Stimulated activated CD8-positive, alpha-beta memory T cell treated with anti-CD3 and anti-CD28 coated beads, Interleukin-2, amount 100 ng/mL, for 1 hour (primary cell): ENCODE measurements at regions not wholly inside any gene's neighbourhood (a gene's known extent, or its start where the extent isn't known, plus 50 kb on each side); places are given as distances from the start of the nearest gene placed in this dataset.
"Not testable (repeated sequence)": the region's sequence is repeated elsewhere in the genome, so short reads cannot be mapped to it uniquely, and the experiment has no call there.

Experiments used
- DNase-seq, 2 donors: peaks; one replicate each; pipeline ENCODE4 v3.0.0-alpha.2; 2020; ENCODE audit warnings: low read depth in 2 of 2

- DNase-seq: no peak
Measured at GRCh38 chr7:55303220-55303619, 61.9 kb upstream of the LANCL2 start.

GRCh38 chr7:55304018-55304762 lies 60.9 kb upstream of the LANCL2 start:
- no peak for DNase-seq

- DNase-seq: no peak
Measured at GRCh38 chr7:55305135-55305534, 60.0 kb upstream of the LANCL2 start.

GRCh38 chr7:55306331-55306730 lies 58.8 kb upstream of the LANCL2 start:
- DNase-seq: no peak

- DNase-seq: no peak
Measured at GRCh38 chr7:55307123-55307916, 57.8 kb upstream of the LANCL2 start.

GRCh38 chr7:55308186-55308929 lies 56.8 kb upstream of the LANCL2 start:
- no peak for DNase-seq

GRCh38 chr7:55309040-55309991 lies 55.8 kb upstream of the LANCL2 start:
- DNase-seq: peak; percentile 15 to 24

GRCh38 chr7:55310287-55311025 lies 54.7 kb upstream of the LANCL2 start:
- no peak for DNase-seq

- not testable (repeated sequence) for DNase-seq
Measured at GRCh38 chr7:55311892-55312291, 53.2 kb upstream of the LANCL2 start.

- DNase-seq: not testable (repeated sequence)
Measured at GRCh38 chr7:55313671-55314070, 51.5 kb upstream of the LANCL2 start.

GRCh38 chr7:55314967-55315366 lies 50.2 kb upstream of the LANCL2 start:
- no peak for DNase-seq
